HEK293 (cell line): ENCODE measurements at regions not wholly inside any gene's neighbourhood (a gene's known extent, or its start where the extent isn't known, plus 50 kb on each side); places are given as distances from the start of the nearest gene placed in this dataset.

Experiments
- CTCF ChIA-PET: fragments of 350-600 bp; formaldehyde crosslinking; extraction: SDS; loops from one replicate; lab custom pipeline; 2021; ENCODE audit warnings: antibody characterized with exemption; lab: Yijun Ruan, JAX
- POLR2A ChIA-PET: fragments of 300-600 bp; formaldehyde crosslinking; extraction: SDS; loops from one replicate; lab custom pipeline; 2020; ENCODE audit warnings: antibody characterized with exemption, inconsistent platforms; lab: Yijun Ruan, JAX
- H3K27ac ChIP-seq: fragments of 200-500 bp; sonication (Bioruptor generic); 2 replicates; pipeline ENCODE4 v1.5.1; 2014; ENCODE audit warnings: low read depth, low read length, control low read depth, inconsistent platforms; ENCODE audit errors: extremely low read depth
- H3K36me3 ChIP-seq, 2 experiments: fragments of 200-500 bp in 1 of 2; sonication (Bioruptor generic) in 1 of 2; 1 replicate in 1 of 2; 2 replicates in 1 of 2; pipeline ENCODE4 v1.5.1; 2014 to 2017; ENCODE audit warnings: inconsistent platforms in 2 of 2, low read length in 2 of 2; ENCODE audit not compliant: control insufficient read depth in 2 of 2, insufficient read depth in 1 of 2
- H3K4me1 ChIP-seq: fragments of 200-500 bp; sonication (Bioruptor generic); 2 replicates; pipeline ENCODE4 v1.5.1; 2014; ENCODE audit warnings: mild to moderate bottlenecking, low read length, inconsistent platforms; ENCODE audit not compliant: control insufficient read depth, insufficient read depth
- H3K4me3 ChIP-seq: 2 replicates; pipeline ENCODE4 v1.5.1; 2011; ENCODE audit warnings: low read depth, mild to moderate bottlenecking, control low read depth, low read length, moderate library complexity
- H3K9me3 ChIP-seq: fragments of 200-500 bp; sonication (Bioruptor generic); 2 replicates; pipeline ENCODE4 v1.5.1; 2014; ENCODE audit warnings: low read depth, low read length, inconsistent platforms; ENCODE audit not compliant: control insufficient read depth, insufficient read depth
- KLF16 ChIP-seq: fragments of 450-650 bp; formaldehyde crosslinking; IDR thresholded peaks from 2 replicates; pipeline ENCODE4 v1.5.1; 2017; ENCODE audit warnings: missing biosample characterization, missing genetic modification characterization
- MEIS1 ChIP-seq: sonication (generic); formaldehyde crosslinking; IDR thresholded peaks from 2 replicates; pipeline ENCODE4 v1.8.1; 2022; ENCODE audit warnings: missing genetic modification reagents, mild to moderate bottlenecking, borderline replicate concordance
- PBX3 ChIP-seq: sonication (generic); formaldehyde crosslinking; IDR thresholded peaks from 2 replicates; pipeline ENCODE4 v1.8.1; 2022; ENCODE audit warnings: mild to moderate bottlenecking, moderate library complexity, missing genetic modification reagents
- SALL2 ChIP-seq: fragments of 450-650 bp; formaldehyde crosslinking; IDR thresholded peaks from 2 replicates; pipeline ENCODE4 v1.5.0; 2017; ENCODE audit warnings: missing biosample characterization, mild to moderate bottlenecking, missing genetic modification characterization, borderline replicate concordance
- SCRT1 ChIP-seq: fragments of 450-650 bp; formaldehyde crosslinking; IDR thresholded peaks from 2 replicates; pipeline ENCODE4 v1.5.1; 2016; ENCODE audit warnings: missing biosample characterization, missing genetic modification characterization, borderline replicate concordance
- SP7 ChIP-seq: fragments of 450-650 bp; formaldehyde crosslinking; IDR thresholded peaks from 2 replicates; pipeline ENCODE4 v1.5.1; 2016; ENCODE audit warnings: missing biosample characterization, missing genetic modification characterization
- TSHZ1 ChIP-seq: fragments of 450-650 bp; formaldehyde crosslinking; IDR thresholded peaks from 2 replicates; pipeline ENCODE4 v1.5.1; 2016; ENCODE audit warnings: missing biosample characterization, missing genetic modification characterization, borderline replicate concordance
- ZBTB49 ChIP-seq: fragments of 450-650 bp; formaldehyde crosslinking; IDR thresholded peaks from 2 replicates; pipeline ENCODE4 v1.5.1; 2016; ENCODE audit warnings: missing biosample characterization, missing genetic modification characterization, low read depth
- ZFP41 ChIP-seq: fragments of 450-650 bp; formaldehyde crosslinking; IDR thresholded peaks from 2 replicates; pipeline ENCODE4 v1.5.1; 2016; ENCODE audit warnings: missing biosample characterization, missing genetic modification characterization, borderline replicate concordance
- ZNF138 ChIP-seq: fragments of 450-650 bp; formaldehyde crosslinking; IDR thresholded peaks from 2 replicates; pipeline ENCODE4 v1.5.1; 2016; ENCODE audit warnings: missing biosample characterization, missing genetic modification characterization, borderline replicate concordance
- ZNF341 ChIP-seq: fragments of 450-650 bp; formaldehyde crosslinking; IDR thresholded peaks from 2 replicates; pipeline ENCODE4; 2016; ENCODE audit warnings: low read depth, missing biosample characterization, missing genetic modification characterization
- ZNF354C ChIP-seq: fragments of 450-650 bp; formaldehyde crosslinking; IDR thresholded peaks from 2 replicates; pipeline ENCODE4 v1.5.1; 2016; ENCODE audit warnings: missing biosample characterization, missing genetic modification characterization, low read depth, borderline replicate concordance
- ZNF37A ChIP-seq: fragments of 450-650 bp; IDR thresholded peaks from 2 replicates; pipeline ENCODE4 v1.5.1; 2018; ENCODE audit warnings: missing biosample characterization, missing genetic modification characterization
- ZNF48 ChIP-seq: fragments of 450-650 bp; formaldehyde crosslinking; IDR thresholded peaks from 2 replicates; pipeline ENCODE4 v1.5.1; 2016; ENCODE audit warnings: missing biosample characterization, missing genetic modification characterization
- ZNF501 ChIP-seq: fragments of 450-650 bp; formaldehyde crosslinking; IDR thresholded peaks from 2 replicates; pipeline ENCODE4 v1.5.1; 2016; ENCODE audit warnings: missing biosample characterization, missing genetic modification characterization
- ZNF521 ChIP-seq: fragments of 450-650 bp; formaldehyde crosslinking; IDR thresholded peaks from 2 replicates; pipeline ENCODE4 v1.5.1; 2017; ENCODE audit warnings: missing biosample characterization, mild to moderate bottlenecking, missing genetic modification characterization
- ZNF664 ChIP-seq: fragments of 450-650 bp; formaldehyde crosslinking; IDR thresholded peaks from 2 replicates; pipeline ENCODE4 v1.5.1; 2016; ENCODE audit warnings: missing biosample characterization, missing genetic modification characterization
- ZNF707 ChIP-seq: fragments of 450-650 bp; formaldehyde crosslinking; IDR thresholded peaks from 2 replicates; pipeline ENCODE4 v1.5.1; 2016; ENCODE audit warnings: missing biosample characterization, missing genetic modification characterization
- ZSCAN18 ChIP-seq: fragments of 450-650 bp; formaldehyde crosslinking; IDR thresholded peaks from 2 replicates; pipeline ENCODE4 v1.5.1; 2016; ENCODE audit warnings: missing biosample characterization, missing genetic modification characterization

GRCh38 chr6:149129371-149130077 is 188.0 kb upstream of the TAB2 start:
- TF ChIP-seq ZFP41 (tag by site-specific recombination): no peak
- no peak for TF ChIP-seq ZNF341 (tag by site-specific recombination)
- no peak for TF ChIP-seq ZNF707 (tag by site-specific recombination)
- no peak for TF ChIP-seq ZNF354C (tag by site-specific recombination)
- no peak for TF ChIP-seq ZNF521
- no peak for TF ChIP-seq SP7
- TF ChIP-seq ZNF48 (tag by site-specific recombination): no peak
- no peak for TF ChIP-seq KLF16 (tag by site-specific recombination)
- no peak for TF ChIP-seq ZNF664 (tag by site-specific recombination)
- TF ChIP-seq SCRT1 (tag by site-specific recombination): no peak
- TF ChIP-seq PBX3: no peak
- TF ChIP-seq ZSCAN18 (tag by site-specific recombination): no peak
- TF ChIP-seq ZNF37A: no peak
- TF ChIP-seq MEIS1 (CRISPR knock-in tag): no peak
- TF ChIP-seq ZNF138 (tag by site-specific recombination): no peak
- no peak for TF ChIP-seq ZBTB49 (tag by site-specific recombination)
- TF ChIP-seq TSHZ1 (tag by site-specific recombination): no peak
- no peak for TF ChIP-seq SALL2 (tag by site-specific recombination)
- no peak for TF ChIP-seq ZNF501 (tag by site-specific recombination)
- peaks cover 5% of the 10 kb centered on the region for H3K4me1 ChIP-seq
- H3K36me3 ChIP-seq: no peaks in the 10 kb centered on the region
- H3K4me3 ChIP-seq: no peak overlapping the region
- H3K9me3 ChIP-seq: no peaks in the 10 kb centered on the region
- H3K27ac ChIP-seq: no peak overlapping the region
- CTCF ChIA-PET: no interaction called here
- POLR2A ChIA-PET: no interaction called here
